WTC11 (cell line): ENCODE measurements at regions not wholly inside any gene's neighbourhood (a gene's known extent, or its start where the extent isn't known, plus 50 kb on each side); places are given as distances from the start of the nearest gene placed in this dataset.

Experiments
- ATAC-seq: fragments of 200-7000 bp; cut with Tn5 transposase; 2 replicates; pipeline ENCODE4 v1.10.0; 2021; ENCODE audit warnings: mild to moderate bottlenecking, moderate library complexity
- CTCF ChIA-PET: fragments of 300-600 bp; sonication (Branson Sonifier 250); formaldehyde crosslinking; loops from one replicate; lab custom pipeline; 2021; ENCODE audit warnings: antibody characterized with exemption; lab: Charles Lee
- POLR2A ChIA-PET: fragments of 350-600 bp; sonication (Branson Sonifier 250); formaldehyde crosslinking; loops from one replicate; lab custom pipeline; 2021; ENCODE audit warnings: antibody characterized with exemption; lab: Charles Lee
- DNase-seq: peaks from one replicate; pipeline ENCODE4 v3.0.0; 2021; ENCODE audit warnings: low spot score
- H3K27ac Mint-ChIP-seq: 2 replicates; pipeline ENCODE4 v1.8.0; 2021; ENCODE audit warnings: mixed read lengths
- H3K27me3 Mint-ChIP-seq: 2 replicates; pipeline ENCODE4 v1.8.0; 2021; ENCODE audit warnings: low read depth, mild to moderate bottlenecking, moderate library complexity, mixed read lengths
- H3K36me3 Mint-ChIP-seq: 2 replicates; pipeline ENCODE4 v1.8.0; 2021; ENCODE audit warnings: mixed read lengths
- H3K4me1 Mint-ChIP-seq: 2 replicates; pipeline ENCODE4 v1.8.0; 2022; ENCODE audit warnings: mixed read lengths
- H3K4me3 Mint-ChIP-seq: 2 replicates; pipeline ENCODE4 v1.8.0; 2021; ENCODE audit warnings: mild to moderate bottlenecking, moderate library complexity, mixed read lengths
- H3K9me3 Mint-ChIP-seq: 2 replicates; pipeline ENCODE4 v1.8.0; 2021; ENCODE audit warnings: mixed read lengths
- CBFB ChIP-seq: sonication (generic); formaldehyde crosslinking; IDR thresholded peaks from 2 replicates; pipeline ENCODE4 v1.8.1; 2022; ENCODE audit warnings: mild to moderate bottlenecking, low read depth, missing genetic modification reagents
- ELF4 ChIP-seq: sonication (generic); formaldehyde crosslinking; IDR thresholded peaks from 2 replicates; pipeline ENCODE4 v1.8.1; 2022; ENCODE audit warnings: low read depth, mild to moderate bottlenecking, moderate library complexity, missing genetic modification reagents
- ESRRA ChIP-seq: sonication (generic); formaldehyde crosslinking; IDR thresholded peaks from 2 replicates; pipeline ENCODE4 v1.8.1; 2022; ENCODE audit warnings: mild to moderate bottlenecking, missing genetic modification reagents, borderline replicate concordance
- FOXK1 ChIP-seq: sonication (generic); formaldehyde crosslinking; IDR thresholded peaks from 2 replicates; pipeline ENCODE4 v1.8.0; 2022; ENCODE audit warnings: mild to moderate bottlenecking, moderate library complexity, missing genetic modification reagents
- FOXP1 ChIP-seq: sonication (generic); formaldehyde crosslinking; IDR thresholded peaks from 2 replicates; pipeline ENCODE4 v1.8.0; 2022; ENCODE audit warnings: missing genetic modification reagents, mild to moderate bottlenecking, moderate library complexity, borderline replicate concordance
- GABPB1 ChIP-seq: sonication (generic); formaldehyde crosslinking; IDR thresholded peaks from 2 replicates; pipeline ENCODE4 v1.8.1; 2023; ENCODE audit warnings: mild to moderate bottlenecking, missing genetic modification reagents
- HMGA2 ChIP-seq: fragments of 250-450 bp; sonication (Bioruptor Pico); IDR thresholded peaks from 2 replicates; pipeline ENCODE4 v1.4.0; 2021; ENCODE audit warnings: mild to moderate bottlenecking, moderate library complexity
- IRF2 ChIP-seq: sonication (generic); formaldehyde crosslinking; IDR thresholded peaks from 2 replicates; pipeline ENCODE4 v1.8.0; 2022; ENCODE audit warnings: low read depth, missing genetic modification reagents, borderline replicate concordance
- KAT7 ChIP-seq: sonication (generic); formaldehyde crosslinking; IDR thresholded peaks from 2 replicates; pipeline ENCODE4 v1.8.1; 2023; ENCODE audit warnings: missing genetic modification reagents, mild to moderate bottlenecking, borderline replicate concordance
- NFYB ChIP-seq: sonication (generic); formaldehyde crosslinking; conservative IDR thresholded peaks from 2 replicates; pipeline ENCODE4 v1.8.0; 2022; ENCODE audit warnings: low read depth, missing genetic modification reagents
- NR1H2 ChIP-seq: sonication (generic); formaldehyde crosslinking; IDR thresholded peaks from 2 replicates; pipeline ENCODE4 v1.9.0; 2021; ENCODE audit warnings: mild to moderate bottlenecking, moderate library complexity, missing genetic modification reagents
- NR2C2 ChIP-seq: sonication (generic); formaldehyde crosslinking; IDR thresholded peaks from 2 replicates; pipeline ENCODE4 v1.8.0; 2022; ENCODE audit warnings: mild to moderate bottlenecking, missing genetic modification reagents
- PRRX2 ChIP-seq: fragments of 250-450 bp; sonication (Bioruptor Pico); IDR thresholded peaks from 2 replicates; pipeline ENCODE4 v1.8.0; 2021; ENCODE audit warnings: mild to moderate bottlenecking
- RELA ChIP-seq: sonication (generic); formaldehyde crosslinking; IDR thresholded peaks from 2 replicates; pipeline ENCODE4 v1.8.1; 2022; ENCODE audit warnings: missing genetic modification reagents, mild to moderate bottlenecking, borderline replicate concordance
- SMAD3 ChIP-seq: sonication (generic); formaldehyde crosslinking; IDR thresholded peaks from 2 replicates; pipeline ENCODE4 v1.8.0; 2022; ENCODE audit warnings: missing genetic modification reagents, mild to moderate bottlenecking, borderline replicate concordance
- TEAD1 ChIP-seq: sonication (generic); formaldehyde crosslinking; IDR thresholded peaks from 2 replicates; pipeline ENCODE4 v1.8.0; 2022; ENCODE audit warnings: mild to moderate bottlenecking, missing genetic modification reagents
- TEAD4 ChIP-seq: sonication (generic); formaldehyde crosslinking; IDR thresholded peaks from 2 replicates; pipeline ENCODE4 v1.8.0; 2022; ENCODE audit warnings: mild to moderate bottlenecking, missing genetic modification reagents
- ZNF121 ChIP-seq: sonication (generic); formaldehyde crosslinking; IDR thresholded peaks from 2 replicates; pipeline ENCODE4 v1.8.0; 2023; ENCODE audit warnings: missing genetic modification reagents
- ZNF219 ChIP-seq: sonication (generic); formaldehyde crosslinking; IDR thresholded peaks from 2 replicates; pipeline ENCODE4 v1.8.0; 2023; ENCODE audit warnings: missing genetic modification reagents, mild to moderate bottlenecking, borderline replicate concordance
- ZNF232 ChIP-seq: sonication (generic); formaldehyde crosslinking; IDR thresholded peaks from 2 replicates; pipeline ENCODE4 v1.8.0; 2022; ENCODE audit warnings: mild to moderate bottlenecking, missing genetic modification reagents
- ZNF317 ChIP-seq: sonication (generic); formaldehyde crosslinking; IDR thresholded peaks from 2 replicates; pipeline ENCODE4 v1.8.1; 2023; ENCODE audit warnings: low read depth, mild to moderate bottlenecking, moderate library complexity, missing genetic modification reagents, borderline replicate concordance
- ZNF396 ChIP-seq: fragments of 250-450 bp; sonication (Bioruptor Pico); IDR thresholded peaks from 2 replicates; pipeline ENCODE4 v1.8.0; 2021; ENCODE audit warnings: mild to moderate bottlenecking, moderate library complexity, borderline replicate concordance
- TF ChIP-seq, protein P1 (sequence below): sonication (generic); formaldehyde crosslinking; IDR thresholded peaks from 2 replicates; pipeline ENCODE4 v1.8.1; 2023; ENCODE audit warnings: mild to moderate bottlenecking, missing genetic modification reagents, borderline replicate concordance
- TF ChIP-seq, protein P2 (sequence below): sonication (generic); formaldehyde crosslinking; IDR thresholded peaks from 2 replicates; pipeline ENCODE4 v1.8.1; 2022; ENCODE audit warnings: mild to moderate bottlenecking, missing genetic modification reagents, moderate library complexity, borderline replicate concordance
- TF ChIP-seq, protein P3 (sequence below): sonication (generic); formaldehyde crosslinking; IDR thresholded peaks from 2 replicates; pipeline ENCODE4 v1.8.0; 2022; ENCODE audit warnings: mild to moderate bottlenecking, missing genetic modification reagents
- TF ChIP-seq, protein P4 (sequence below): sonication (generic); formaldehyde crosslinking; IDR thresholded peaks from 2 replicates; pipeline ENCODE4 v1.8.0; 2022; ENCODE audit warnings: mild to moderate bottlenecking, missing genetic modification reagents
- TF ChIP-seq, protein P5 (sequence below): fragments of 250-450 bp; sonication (Bioruptor Pico); IDR thresholded peaks from 2 replicates; pipeline ENCODE4 v1.9.0; 2021; ENCODE audit warnings: mild to moderate bottlenecking
- TF ChIP-seq, protein P6 (sequence below): sonication (generic); formaldehyde crosslinking; IDR thresholded peaks from 2 replicates; pipeline ENCODE4 v1.8.1; 2023; ENCODE audit warnings: mild to moderate bottlenecking, missing genetic modification reagents
- TF ChIP-seq, protein P7 (sequence below): sonication (generic); formaldehyde crosslinking; IDR thresholded peaks from 2 replicates; pipeline ENCODE4 v1.8.0; 2023; ENCODE audit warnings: missing genetic modification reagents

DNA sequence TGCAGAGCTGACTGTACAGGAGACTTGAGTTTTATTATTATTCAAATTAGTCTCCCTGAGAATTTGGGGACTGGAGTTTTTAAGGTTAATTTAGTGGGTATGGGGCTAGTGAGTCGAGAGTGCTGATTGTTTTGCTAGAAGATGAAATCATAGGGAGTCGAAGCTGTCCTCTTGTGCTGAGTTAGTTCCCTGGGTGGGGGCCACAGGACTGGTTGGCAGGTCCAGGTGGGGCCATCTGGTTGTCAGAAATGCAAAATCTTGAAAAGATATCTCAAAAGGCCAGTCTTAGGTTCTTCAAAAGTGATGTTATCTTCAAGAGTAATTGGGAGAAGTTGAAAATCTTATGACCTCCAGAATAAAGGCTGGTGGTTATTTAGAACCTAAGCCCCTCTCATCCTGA is 267.3 kb downstream of the MYCN start:
- H3K9me3 Mint-ChIP-seq: peaks cover 25% of the 10 kb centered on the region
- H3K36me3 Mint-ChIP-seq: peaks cover 4% of the 10 kb centered on the region
- H3K4me1 Mint-ChIP-seq: peaks cover 24% of the 10 kb centered on the region
- ChIA-PET POLR2A (no interaction called here), CTCF (interaction anchor here (0.9 to 2.1 kb wide), 2 partner anchors 10 to 11 kb away, joined by 3 to 8 read pairs; no protein-coding TSS in a partner anchor)
- no peak for TF ChIP-seq RELA (CRISPR knock-in tag)
- no peak for TF ChIP-seq PRRX2 (CRISPR knock-in tag)
- TF ChIP-seq CBFB (CRISPR knock-in tag): no peak
- TF ChIP-seq FOXP1: no peak
- TF ChIP-seq, protein P1, sequence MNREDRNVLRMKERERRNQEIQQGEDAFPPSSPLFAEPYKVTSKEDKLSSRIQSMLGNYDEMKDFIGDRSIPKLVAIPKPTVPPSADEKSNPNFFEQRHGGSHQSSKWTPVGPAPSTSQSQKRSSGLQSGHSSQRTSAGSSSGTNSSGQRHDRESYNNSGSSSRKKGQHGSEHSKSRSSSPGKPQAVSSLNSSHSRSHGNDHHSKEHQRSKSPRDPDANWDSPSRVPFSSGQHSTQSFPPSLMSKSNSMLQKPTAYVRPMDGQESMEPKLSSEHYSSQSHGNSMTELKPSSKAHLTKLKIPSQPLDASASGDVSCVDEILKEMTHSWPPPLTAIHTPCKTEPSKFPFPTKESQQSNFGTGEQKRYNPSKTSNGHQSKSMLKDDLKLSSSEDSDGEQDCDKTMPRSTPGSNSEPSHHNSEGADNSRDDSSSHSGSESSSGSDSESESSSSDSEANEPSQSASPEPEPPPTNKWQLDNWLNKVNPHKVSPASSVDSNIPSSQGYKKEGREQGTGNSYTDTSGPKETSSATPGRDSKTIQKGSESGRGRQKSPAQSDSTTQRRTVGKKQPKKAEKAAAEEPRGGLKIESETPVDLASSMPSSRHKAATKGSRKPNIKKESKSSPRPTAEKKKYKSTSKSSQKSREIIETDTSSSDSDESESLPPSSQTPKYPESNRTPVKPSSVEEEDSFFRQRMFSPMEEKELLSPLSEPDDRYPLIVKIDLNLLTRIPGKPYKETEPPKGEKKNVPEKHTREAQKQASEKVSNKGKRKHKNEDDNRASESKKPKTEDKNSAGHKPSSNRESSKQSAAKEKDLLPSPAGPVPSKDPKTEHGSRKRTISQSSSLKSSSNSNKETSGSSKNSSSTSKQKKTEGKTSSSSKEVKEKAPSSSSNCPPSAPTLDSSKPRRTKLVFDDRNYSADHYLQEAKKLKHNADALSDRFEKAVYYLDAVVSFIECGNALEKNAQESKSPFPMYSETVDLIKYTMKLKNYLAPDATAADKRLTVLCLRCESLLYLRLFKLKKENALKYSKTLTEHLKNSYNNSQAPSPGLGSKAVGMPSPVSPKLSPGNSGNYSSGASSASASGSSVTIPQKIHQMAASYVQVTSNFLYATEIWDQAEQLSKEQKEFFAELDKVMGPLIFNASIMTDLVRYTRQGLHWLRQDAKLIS (CRISPR knock-in tag): no peak
- no peak for TF ChIP-seq ESRRA
- no peak for TF ChIP-seq TEAD4 (CRISPR knock-in tag)
- no peak for TF ChIP-seq ZNF396 (CRISPR knock-in tag)
- no peak for TF ChIP-seq FOXK1 (CRISPR knock-in tag)
- no peak for TF ChIP-seq ELF4 (CRISPR knock-in tag)
- TF ChIP-seq SMAD3 (CRISPR knock-in tag): no peak
- TF ChIP-seq IRF2: no peak
- TF ChIP-seq, protein P2, sequence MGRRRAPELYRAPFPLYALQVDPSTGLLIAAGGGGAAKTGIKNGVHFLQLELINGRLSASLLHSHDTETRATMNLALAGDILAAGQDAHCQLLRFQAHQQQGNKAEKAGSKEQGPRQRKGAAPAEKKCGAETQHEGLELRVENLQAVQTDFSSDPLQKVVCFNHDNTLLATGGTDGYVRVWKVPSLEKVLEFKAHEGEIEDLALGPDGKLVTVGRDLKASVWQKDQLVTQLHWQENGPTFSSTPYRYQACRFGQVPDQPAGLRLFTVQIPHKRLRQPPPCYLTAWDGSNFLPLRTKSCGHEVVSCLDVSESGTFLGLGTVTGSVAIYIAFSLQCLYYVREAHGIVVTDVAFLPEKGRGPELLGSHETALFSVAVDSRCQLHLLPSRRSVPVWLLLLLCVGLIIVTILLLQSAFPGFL (CRISPR knock-in tag): no peak
- TF ChIP-seq TEAD1: no peak
- no peak for TF ChIP-seq ZNF317 (CRISPR knock-in tag)
- no peak for TF ChIP-seq GABPB1 (CRISPR knock-in tag)
- TF ChIP-seq, protein P3, sequence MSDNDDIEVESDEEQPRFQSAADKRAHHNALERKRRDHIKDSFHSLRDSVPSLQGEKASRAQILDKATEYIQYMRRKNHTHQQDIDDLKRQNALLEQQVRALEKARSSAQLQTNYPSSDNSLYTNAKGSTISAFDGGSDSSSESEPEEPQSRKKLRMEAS: no peak
- TF ChIP-seq KAT7: no peak
- no peak for TF ChIP-seq NR2C2 (CRISPR knock-in tag)
- H3K27ac Mint-ChIP-seq: no peak overlapping the region
- H3K27me3 Mint-ChIP-seq: peaks cover 2% of the 10 kb centered on the region
- DNase-seq: no peak
- no peak overlapping the region for H3K4me3 Mint-ChIP-seq
- ATAC-seq: no peak

DNA sequence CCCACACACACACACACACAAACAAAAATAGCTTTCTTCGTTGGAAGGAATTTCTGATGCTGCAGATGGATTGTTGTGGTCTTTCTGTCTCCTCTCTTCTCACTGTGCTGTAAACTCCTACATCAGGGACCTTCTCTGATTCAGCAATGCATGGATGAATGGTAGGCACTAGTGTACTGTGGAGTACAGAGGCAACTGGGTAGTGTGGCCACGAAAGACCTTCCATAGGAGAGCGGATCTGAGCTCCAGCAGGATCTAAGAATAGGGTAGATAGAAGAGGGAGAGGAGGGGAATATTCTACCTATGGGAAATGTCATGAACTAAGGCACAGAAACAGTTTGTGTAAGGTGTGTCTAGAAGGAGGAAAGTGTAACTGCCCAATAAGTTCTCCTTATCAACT is 266.8 kb downstream of the MYCN start:
- no peak overlapping the region for H3K4me3 Mint-ChIP-seq
- TF ChIP-seq, protein P4, sequence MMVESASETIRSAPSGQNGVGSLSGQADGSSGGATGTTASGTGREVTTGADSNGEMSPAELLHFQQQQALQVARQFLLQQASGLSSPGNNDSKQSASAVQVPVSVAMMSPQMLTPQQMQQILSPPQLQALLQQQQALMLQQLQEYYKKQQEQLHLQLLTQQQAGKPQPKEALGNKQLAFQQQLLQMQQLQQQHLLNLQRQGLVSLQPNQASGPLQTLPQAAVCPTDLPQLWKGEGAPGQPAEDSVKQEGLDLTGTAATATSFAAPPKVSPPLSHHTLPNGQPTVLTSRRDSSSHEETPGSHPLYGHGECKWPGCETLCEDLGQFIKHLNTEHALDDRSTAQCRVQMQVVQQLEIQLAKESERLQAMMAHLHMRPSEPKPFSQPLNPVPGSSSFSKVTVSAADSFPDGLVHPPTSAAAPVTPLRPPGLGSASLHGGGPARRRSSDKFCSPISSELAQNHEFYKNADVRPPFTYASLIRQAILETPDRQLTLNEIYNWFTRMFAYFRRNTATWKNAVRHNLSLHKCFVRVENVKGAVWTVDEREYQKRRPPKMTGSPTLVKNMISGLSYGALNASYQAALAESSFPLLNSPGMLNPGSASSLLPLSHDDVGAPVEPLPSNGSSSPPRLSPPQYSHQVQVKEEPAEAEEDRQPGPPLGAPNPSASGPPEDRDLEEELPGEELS (CRISPR knock-in tag): no peak
- TF ChIP-seq ZNF219 (CRISPR knock-in tag): no peak
- TF ChIP-seq RELA (CRISPR knock-in tag): no peak
- no peak for TF ChIP-seq ZNF121 (CRISPR knock-in tag)
- TF ChIP-seq NR1H2: no peak
- TF ChIP-seq ZNF232: no peak
- TF ChIP-seq, protein P5, sequence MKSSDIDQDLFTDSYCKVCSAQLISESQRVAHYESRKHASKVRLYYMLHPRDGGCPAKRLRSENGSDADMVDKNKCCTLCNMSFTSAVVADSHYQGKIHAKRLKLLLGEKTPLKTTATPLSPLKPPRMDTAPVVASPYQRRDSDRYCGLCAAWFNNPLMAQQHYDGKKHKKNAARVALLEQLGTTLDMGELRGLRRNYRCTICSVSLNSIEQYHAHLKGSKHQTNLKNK (CRISPR knock-in tag): no peak
- TF ChIP-seq, protein P6, sequence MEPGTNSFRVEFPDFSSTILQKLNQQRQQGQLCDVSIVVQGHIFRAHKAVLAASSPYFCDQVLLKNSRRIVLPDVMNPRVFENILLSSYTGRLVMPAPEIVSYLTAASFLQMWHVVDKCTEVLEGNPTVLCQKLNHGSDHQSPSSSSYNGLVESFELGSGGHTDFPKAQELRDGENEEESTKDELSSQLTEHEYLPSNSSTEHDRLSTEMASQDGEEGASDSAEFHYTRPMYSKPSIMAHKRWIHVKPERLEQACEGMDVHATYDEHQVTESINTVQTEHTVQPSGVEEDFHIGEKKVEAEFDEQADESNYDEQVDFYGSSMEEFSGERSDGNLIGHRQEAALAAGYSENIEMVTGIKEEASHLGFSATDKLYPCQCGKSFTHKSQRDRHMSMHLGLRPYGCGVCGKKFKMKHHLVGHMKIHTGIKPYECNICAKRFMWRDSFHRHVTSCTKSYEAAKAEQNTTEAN (CRISPR knock-in tag): no peak
- no peak for TF ChIP-seq TEAD1
- no peak for TF ChIP-seq NFYB (CRISPR knock-in tag)
- TF ChIP-seq HMGA2 (CRISPR knock-in tag): no peak
- TF ChIP-seq, protein P7, sequence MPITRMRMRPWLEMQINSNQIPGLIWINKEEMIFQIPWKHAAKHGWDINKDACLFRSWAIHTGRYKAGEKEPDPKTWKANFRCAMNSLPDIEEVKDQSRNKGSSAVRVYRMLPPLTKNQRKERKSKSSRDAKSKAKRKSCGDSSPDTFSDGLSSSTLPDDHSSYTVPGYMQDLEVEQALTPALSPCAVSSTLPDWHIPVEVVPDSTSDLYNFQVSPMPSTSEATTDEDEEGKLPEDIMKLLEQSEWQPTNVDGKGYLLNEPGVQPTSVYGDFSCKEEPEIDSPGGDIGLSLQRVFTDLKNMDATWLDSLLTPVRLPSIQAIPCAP (CRISPR knock-in tag): no peak

More for the DNA sequence above, 266.8 kb downstream of the MYCN start:
- Mint-ChIP-seq H3K9me3 (peaks cover 23% of the 10 kb centered on the region), H3K36me3 (peaks cover 4% of the 10 kb centered on the region), H3K27me3 (peaks cover 2% of the 10 kb centered on the region), H3K27ac (no peak overlapping the region), H3K4me1 (peaks cover 24% of the 10 kb centered on the region)
- ChIA-PET CTCF (interaction anchor here (0.8 to 2.1 kb wide), 4 partner anchors 10 to 173 kb away, joined by 3 to 8 read pairs (median 3); no protein-coding TSS in a partner anchor), POLR2A (no interaction called here)
- no peak for ATAC-seq
- DNase-seq: no peak
